IMR-90 (cell line): ENCODE measurements at regions not wholly inside any gene's neighbourhood (a gene's known extent, or its start where the extent isn't known, plus 50 kb on each side); places are given as distances from the start of the nearest gene placed in this dataset.

Source experiments
- ATAC-seq: fragments of 200-7000 bp; cut with Tn5 transposase; 2 replicates; pipeline ENCODE4 v1.9.1; 2020; ENCODE audit warnings: low read depth, mild to moderate bottlenecking, moderate library complexity
- BruUV-seq: library from RNA; stranded (reverse); fragments of 400-500 nt; replicated peaks from 2 replicates; lab custom pipeline; 2021; lab: Mats Ljungman, UMichigan
- CTCF ChIA-PET: fragments of 300-600 bp; formaldehyde crosslinking; extraction: SDS; loops from one replicate; lab custom pipeline; 2021; ENCODE audit warnings: antibody characterized with exemption; lab: Yijun Ruan, JAX
- POLR2A ChIA-PET: fragments of 300-600 bp; sonication (Branson Sonifier 250); formaldehyde crosslinking; loops from one replicate; lab custom pipeline; 2022; ENCODE audit warnings: antibody characterized with exemption; ENCODE audit not compliant: unreplicated experiment; lab: Charles Lee
- DNase-seq: peaks from one replicate; pipeline ENCODE4 v3.0.0; 2013
- H2AFZ ChIP-seq: replicated peaks from 2 replicates; pipeline ENCODE3; 2013; ENCODE audit warnings: low read length, mild to moderate bottlenecking; ENCODE audit not compliant: poor library complexity
- H2AK5ac ChIP-seq: 2 replicates; pipeline ENCODE4 v1.6.1; 2013; ENCODE audit warnings: low read depth, low read length, inconsistent platforms
- H2AK9ac ChIP-seq: replicated peaks from 2 replicates; pipeline ENCODE3; 2013; ENCODE audit warnings: mild to moderate bottlenecking, low read depth, low read length, moderate library complexity; ENCODE audit not compliant: poor library complexity
- H2BK120ac ChIP-seq: 2 replicates; pipeline ENCODE4 v1.6.1; 2013; ENCODE audit warnings: low read depth, low read length, inconsistent platforms
- H2BK15ac ChIP-seq: 3 replicates; pipeline ENCODE4 v1.6.1; 2013; ENCODE audit warnings: low read depth, low read length, inconsistent platforms
- H2BK20ac ChIP-seq: 2 replicates; pipeline ENCODE4 v1.6.1; 2013; ENCODE audit warnings: low read depth, mild to moderate bottlenecking, inconsistent platforms, low read length, moderate library complexity
- H2BK5ac ChIP-seq: 2 replicates; pipeline ENCODE4 v1.6.1; 2013; ENCODE audit warnings: mild to moderate bottlenecking, low read depth, low read length, inconsistent platforms; ENCODE audit not compliant: poor library complexity, severe bottlenecking
- H3K14ac ChIP-seq: replicated peaks from 2 replicates; pipeline ENCODE4 v1.6.1; 2013; ENCODE audit warnings: low read depth, low read length, inconsistent platforms
- H3K18ac ChIP-seq: 2 replicates; pipeline ENCODE4 v1.6.1; 2013; ENCODE audit warnings: low read depth, low read length, control low read depth
- H3K23ac ChIP-seq: 2 replicates; pipeline ENCODE4 v1.6.1; 2013; ENCODE audit warnings: low read depth, low read length, inconsistent platforms
- H3K27ac ChIP-seq: 2 replicates; pipeline ENCODE4 v1.5.1; 2013; ENCODE audit warnings: mild to moderate bottlenecking, control low read depth, low read length; ENCODE audit not compliant: insufficient read depth
- H3K27me3 ChIP-seq: 2 replicates; pipeline ENCODE4 v1.6.1; 2013; ENCODE audit warnings: low read length; ENCODE audit not compliant: control insufficient read depth, insufficient read depth
- H3K36me3 ChIP-seq: 2 replicates; pipeline ENCODE4 v1.6.1; 2013; ENCODE audit warnings: low read length, mixed read lengths; ENCODE audit not compliant: control insufficient read depth, insufficient read depth
- H3K4ac ChIP-seq: 2 replicates; pipeline ENCODE4 v1.6.1; 2013; ENCODE audit warnings: low read depth, low read length, inconsistent platforms
- H3K4me1 ChIP-seq: 2 replicates; pipeline ENCODE4 v1.6.1; 2013; ENCODE audit warnings: low read length, mixed read lengths; ENCODE audit not compliant: control insufficient read depth, insufficient read depth
- H3K4me2 ChIP-seq: 2 replicates; pipeline ENCODE4 v1.6.1; 2013; ENCODE audit warnings: low read depth, mild to moderate bottlenecking, control low read depth, low read length, moderate library complexity
- H3K4me3 ChIP-seq: 2 replicates; pipeline ENCODE4 v1.5.1; 2013; ENCODE audit warnings: low read depth, mild to moderate bottlenecking, control low read depth, low read length, moderate library complexity; ENCODE audit not compliant: insufficient read depth
- H3K56ac ChIP-seq: 2 replicates; pipeline ENCODE4 v1.6.1; 2013; ENCODE audit warnings: low read length, inconsistent platforms; ENCODE audit not compliant: insufficient read depth; ENCODE audit errors: extremely low read depth
- H3K79me1 ChIP-seq, 2 experiments: 2 replicates each; pipeline ENCODE4 v1.6.1; 2013; ENCODE audit warnings: low read length in 2 of 2, inconsistent platforms in 1 of 2, low read depth in 1 of 2
- H3K9ac ChIP-seq: 2 replicates; pipeline ENCODE4 v1.6.1; 2013; ENCODE audit warnings: low read depth, low read length, control low read depth
- H3K9me1 ChIP-seq: 2 replicates; pipeline ENCODE4 v1.6.1; 2013; ENCODE audit warnings: low read length, inconsistent platforms; ENCODE audit not compliant: insufficient read depth
- H3K9me3 ChIP-seq: 2 replicates; pipeline ENCODE4 v1.6.1; 2013; ENCODE audit warnings: low read length; ENCODE audit not compliant: control insufficient read depth, insufficient read depth
- H4K20me1 ChIP-seq: 2 replicates; pipeline ENCODE4 v1.6.1; 2013; ENCODE audit warnings: low read length, inconsistent platforms; ENCODE audit not compliant: insufficient read depth
- H4K5ac ChIP-seq: 2 replicates; pipeline ENCODE4 v1.6.1; 2013; ENCODE audit warnings: mild to moderate bottlenecking, low read depth, low read length, control low read depth
- H4K8ac ChIP-seq, 2 experiments: 2 replicates each; pipeline ENCODE4 v1.6.1; 2013; ENCODE audit warnings: low read depth in 2 of 2, low read length in 2 of 2, control low read depth in 1 of 2, inconsistent platforms in 1 of 2
- H4K91ac ChIP-seq: 2 replicates; pipeline ENCODE4 v1.6.1; 2013; ENCODE audit warnings: low read depth, low read length, inconsistent platforms; ENCODE audit not compliant: insufficient read depth
- RAD21 ChIP-seq: IDR thresholded peaks from 2 replicates; pipeline ENCODE4 v1.6.1; 2012; ENCODE audit warnings: low read length, improper control_type of control experiment
- RFX5 ChIP-seq: IDR thresholded peaks from 2 replicates; pipeline ENCODE4 v1.8.0; 2012; ENCODE audit warnings: low read depth, mild to moderate bottlenecking, low read length, moderate library complexity
- WGBS, 2 experiments: methylation state at CpG; one replicate each; pipeline versions ENCODE4 v1.1.5 to v1.1.7; 2013; ENCODE audit warnings: missing lambda C conversion rate in 2 of 2; ENCODE audit not compliant: insufficient read length in 1 of 2; ENCODE audit errors: extremely low coverage in 2 of 2; 5-methylcytosine and 5-hydroxymethylcytosine counted together
- dilution Hi-C: fragments of 300-500 bp; cut with HindIII; formaldehyde crosslinking; loops from one replicate; pipeline ENCODE4 v1.14.3; 2018; ENCODE audit warnings: low sequenced_read_pairs; ENCODE audit not compliant: unreplicated experiment
- in situ Hi-C: fragments of 300-500 bp; cut with MboI; formaldehyde crosslinking; loops from 3 replicates; pipeline ENCODE4 v1.14.3; 2019; ENCODE audit warnings: low sequenced_read_pairs, inconsistent platforms, mixed read lengths
- intact Hi-C: fragments of 100-400 bp; cut with micrococcal nuclease; formaldehyde crosslinking; loops from 2 replicates; pipeline ENCODE4 v1.10.0; 2022

- Histone ChIP-seq H3K4me1 (peaks cover 2% of the 10 kb centered on the region), H2BK120ac (no peak overlapping the region), H4K20me1 (no peaks in the 10 kb centered on the region), H4K91ac (no peak overlapping the region), H2AFZ (no peak overlapping the region), H3K9me3 (no peaks in the 10 kb centered on the region), H3K27me3 (no peaks in the 10 kb centered on the region), H3K27ac (no peak overlapping the region), H4K5ac (no peak overlapping the region), H3K14ac (no peak overlapping the region), H3K18ac (no peak overlapping the region), H3K23ac (no peak overlapping the region), H4K8ac (no peak overlapping the region), H3K9me1 (0 out of 2 replicates have a peak, but pooled peaks cover 3% of the 10 kb centered on the region), H2BK15ac (no peak overlapping the region), H3K36me3 (no peaks in the 10 kb centered on the region), H3K4me2 (no peak overlapping the region), H3K9ac (no peak overlapping the region), H2AK5ac (no peak overlapping the region), H2BK5ac (no peak overlapping the region), H2BK20ac (no peak overlapping the region), H3K4me3 (no peak overlapping the region), H3K56ac (no peak overlapping the region), H3K79me1 (no peaks in the 10 kb centered on the region), H3K4ac (no peak overlapping the region), H2AK9ac (no peak overlapping the region)
- 0 out of 2 replicates have a peak, but pooled peaks have one; percentile 4 for TF ChIP-seq RAD21
- TF ChIP-seq RFX5: no peak
- POLR2A ChIA-PET: no interaction called here
- in situ Hi-C loops (loop anchor here (25.0 kb wide), 1 partner anchor 488 kb away; no protein-coding TSS in a partner anchor), dilution Hi-C loops (no loop called here), intact Hi-C loops (loop anchor here (5.0 to 10.0 kb wide), 3 partner anchors 310 to 1290 kb away; no protein-coding TSS in a partner anchor)
- ATAC-seq: peak; percentile 64
- CTCF ChIA-PET: interaction anchor here (0.6 to 1.9 kb wide), 2 partner anchors 466 to 1803 kb away, joined by 3 to 4 read pairs; no protein-coding TSS in a partner anchor
- no TSS peak for BruUV-seq
- WGBS, 2 experiments: 62% methylated on average over 2 of the region's 4 CpGs; no CpG with 5 or more reads in 1 of the 2 experiments
- peak; percentile 84 for DNase-seq
These were observed 815.3 kb downstream of the TUSC7 start for GRCh38 chr3:117524890-117525289.
